GM12875 (cell line): ENCODE measurements at regions not wholly inside any gene's neighbourhood (a gene's known extent, or its start where the extent isn't known, plus 50 kb on each side); places are given as distances from the start of the nearest gene placed in this dataset.

Source experiments
- H3K4me3 ChIP-seq: one replicate; pipeline ENCODE4 v1.5.1; 2011; ENCODE audit warnings: low read depth, low read length, control low read depth
- CTCF ChIP-seq: IDR thresholded peaks from 2 replicates; pipeline ENCODE4 v1.5.1; 2011; ENCODE audit warnings: low read depth, mild to moderate bottlenecking, control low read depth, inconsistent platforms, low read length, moderate library complexity, borderline replicate concordance; ENCODE audit not compliant: insufficient read depth

- no peak overlapping the region for H3K4me3 ChIP-seq
- no peak for TF ChIP-seq CTCF
These were observed 538.5 kb upstream of the NECTIN3 start for GRCh38 chr3:110533089-110533488.

GRCh38 chr3:110542552-110543150 is 529.0 kb upstream of the NECTIN3 start:
- no peak for TF ChIP-seq CTCF
- H3K4me3 ChIP-seq = no peak overlapping the region

DNA sequence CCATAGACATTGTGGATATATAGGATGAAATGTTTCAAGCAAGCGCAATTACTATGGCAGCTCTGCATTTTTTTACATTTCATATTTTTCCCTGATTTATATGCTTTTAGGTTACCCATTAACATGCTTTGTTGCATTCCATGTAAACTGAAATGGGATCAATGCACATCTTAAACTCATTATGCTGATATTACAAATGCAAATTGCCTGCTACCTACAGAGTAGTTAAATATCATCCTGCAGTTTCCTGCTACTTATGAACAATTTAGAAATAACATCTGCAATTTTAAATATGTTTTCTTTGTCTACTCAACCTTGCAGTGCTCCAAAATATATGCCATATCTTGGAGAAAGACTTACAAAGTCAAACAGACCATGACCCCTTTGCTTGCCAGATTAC is 526.9 kb upstream of the NECTIN3 start:
- no peak for TF ChIP-seq CTCF
- H3K4me3 ChIP-seq = no peak overlapping the region

DNA sequence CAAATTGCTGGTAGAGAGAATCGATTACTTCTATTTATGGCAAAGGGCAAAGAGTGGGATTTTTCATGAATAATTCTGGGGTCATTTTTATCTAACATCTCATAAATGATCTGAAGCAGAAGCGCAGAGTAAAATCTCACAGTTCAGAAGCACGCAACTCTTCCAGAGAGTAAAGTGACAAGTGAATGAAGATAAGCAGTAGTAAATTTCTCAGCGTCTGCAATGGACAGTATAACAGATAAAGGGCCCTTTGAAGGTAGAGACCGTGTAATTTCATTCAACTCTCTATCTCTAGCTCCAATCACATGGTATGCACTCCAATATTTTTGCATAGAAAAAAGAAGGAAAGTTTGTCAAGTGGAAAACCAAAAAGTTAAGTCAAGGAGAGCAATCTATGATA is 521.1 kb upstream of the NECTIN3 start:
- no peak overlapping the region for H3K4me3 ChIP-seq
- TF ChIP-seq CTCF = no peak

GRCh38 chr3:110562621-110563020 is 509.0 kb upstream of the NECTIN3 start:
- H3K4me3 ChIP-seq = no peak overlapping the region
- no peak for TF ChIP-seq CTCF

- TF ChIP-seq CTCF = no peak
- no peak overlapping the region for H3K4me3 ChIP-seq
These were observed 506.9 kb upstream of the NECTIN3 start for GRCh38 chr3:110564674-110565073.

GRCh38 chr3:110567029-110567428 is 504.6 kb upstream of the NECTIN3 start:
- H3K4me3 ChIP-seq = no peak overlapping the region
- no peak for TF ChIP-seq CTCF
